NCI-H446 (cell line): ENCODE measurements at regions not wholly inside any gene's neighbourhood (a gene's known extent, or its start where the extent isn't known, plus 50 kb on each side); places are given as distances from the start of the nearest gene placed in this dataset.
"Not testable (repeated sequence)": the region's sequence is repeated elsewhere in the genome, so short reads cannot be mapped to it uniquely, and the experiment has no call there.

Source experiments
- DNase-seq, 2 experiments: peaks; one replicate each; lab custom pipeline; 2025; lab: John Stamatoyannopoulos, UW

- no peak for DNase-seq
Observed at GRCh38 chr13:54592201-54592600, 1563.6 kb downstream of the OLFM4 start.

GRCh38 chr13:54593504-54593903 is 1564.9 kb downstream of the OLFM4 start:
- peak; percentile 58 to 82 for DNase-seq

GRCh38 chr13:54597540-54598088 is 1569.0 kb downstream of the OLFM4 start:
- DNase-seq = no peak

- no peak for DNase-seq
Observed at GRCh38 chr13:54599413-54599812, 1570.8 kb downstream of the OLFM4 start.

- no peak for DNase-seq
Observed at GRCh38 chr13:54606944-54607343, 1578.3 kb downstream of the OLFM4 start.

- peak in 1 of 2 experiments; percentile 15 for DNase-seq
Observed at GRCh38 chr13:54607421-54607820, 1578.8 kb downstream of the OLFM4 start.

- no peak for DNase-seq
Observed at GRCh38 chr13:54611390-54611789, 1582.8 kb downstream of the OLFM4 start.

GRCh38 chr13:54614726-54615125 is 1586.1 kb downstream of the OLFM4 start:
- no peak for DNase-seq

GRCh38 chr13:54626504-54626903 is 1597.9 kb downstream of the OLFM4 start:
- not testable (repeated sequence) for DNase-seq

- no peak for DNase-seq
Observed at GRCh38 chr13:54627646-54628372, 1599.2 kb downstream of the OLFM4 start.

GRCh38 chr13:54628383-54628782 is 1599.8 kb downstream of the OLFM4 start:
- DNase-seq = no peak

GRCh38 chr13:54633456-54633855 is 1604.8 kb downstream of the OLFM4 start:
- DNase-seq = peak; percentile 3 to 58

- no peak for DNase-seq
Observed at GRCh38 chr13:54636231-54636630, 1607.6 kb downstream of the OLFM4 start.

GRCh38 chr13:54637366-54637765 is 1608.8 kb downstream of the OLFM4 start:
- DNase-seq = no peak

GRCh38 chr13:54640719-54641118 is 1612.1 kb downstream of the OLFM4 start:
- DNase-seq = no peak

- no peak for DNase-seq
Observed at GRCh38 chr13:54643863-54644262, 1615.2 kb downstream of the OLFM4 start.

- no peak for DNase-seq
Observed at GRCh38 chr13:54647275-54647674, 1618.7 kb downstream of the OLFM4 start.

GRCh38 chr13:54657588-54657987 is 1629.0 kb downstream of the OLFM4 start:
- no peak for DNase-seq

GRCh38 chr13:54658771-54659170 is 1630.2 kb downstream of the OLFM4 start:
- DNase-seq = no peak

- no peak for DNase-seq
Observed at GRCh38 chr13:54660277-54660676, 1631.7 kb downstream of the OLFM4 start.

GRCh38 chr13:54676526-54677113 is 1648.0 kb downstream of the OLFM4 start:
- DNase-seq = no peak

GRCh38 chr13:54682184-54682583 is 1653.6 kb downstream of the OLFM4 start:
- no peak for DNase-seq

GRCh38 chr13:54687173-54687572 is 1658.6 kb downstream of the OLFM4 start:
- DNase-seq = no peak
